Colonic mucosa (tissue), 4 donors: ENCODE measurements at regions not wholly inside any gene's neighbourhood (a gene's known extent, or its start where the extent isn't known, plus 50 kb on each side); places are given as distances from the start of the nearest gene placed in this dataset.

Source experiments
- DNase-seq: peaks from one replicate; pipeline ENCODE4 v3.0.0-alpha.2; 2020
- H3K27ac ChIP-seq: fragments of 200-600 bp; one replicate; pipeline ENCODE4 v1.8.0; 2021
- H3K27me3 ChIP-seq: fragments of 200-600 bp; one replicate; pipeline ENCODE4 v1.8.0; 2021
- H3K36me3 ChIP-seq: fragments of 200-600 bp; one replicate; pipeline ENCODE4 v1.8.0; 2021
- H3K4me1 ChIP-seq: fragments of 200-600 bp; one replicate; pipeline ENCODE4 v1.8.0; 2021; ENCODE audit warnings: mild to moderate bottlenecking
- H3K4me3 ChIP-seq: fragments of 200-600 bp; one replicate; pipeline ENCODE4 v1.8.0; 2021
- H3K9ac ChIP-seq, 2 donors: one replicate each; pipeline ENCODE4 v1.7.0; 2013; ENCODE audit warnings: control low read depth in 2 of 2, low read depth in 2 of 2, low read length in 2 of 2
- H3K9me3 ChIP-seq: fragments of 200-600 bp; one replicate; pipeline ENCODE4 v1.8.0; 2021
- CTCF ChIP-seq: fragments of 200-600 bp; IDR thresholded peaks from one replicate; pipeline ENCODE4 v1.8.0; 2022; ENCODE audit warnings: antibody characterized with exemption, mild to moderate bottlenecking
- intact Hi-C: fragments of 100-400 bp; cut with DNase I; formaldehyde crosslinking; loops from one replicate; pipeline ENCODE4 v1.14.1; 2022
- donor health status: healthy.
- donor health status: DM: no; HTN: no; CAD: no.
- donor health status: DM: no; HTN: no; CAD: no.

GRCh38 chr10:61091531-61091930 is 147.5 kb upstream of the RHOBTB1 start:
- H3K9ac ChIP-seq = no peak overlapping the region
- intact Hi-C loops = no loop called here
- H3K36me3 ChIP-seq = no peaks in the 10 kb centered on the region
- TF ChIP-seq CTCF = no peak
- H3K27me3 ChIP-seq = no peaks in the 10 kb centered on the region
- H3K27ac ChIP-seq = no peak overlapping the region
- H3K4me3 ChIP-seq = no peak overlapping the region
- no peaks in the 10 kb centered on the region for H3K4me1 ChIP-seq
- no peak for DNase-seq
- no peaks in the 10 kb centered on the region for H3K9me3 ChIP-seq

GRCh38 chr10:61089251-61089650 is 145.3 kb upstream of the RHOBTB1 start:
- Histone ChIP-seq H3K4me3 (no peak overlapping the region), H3K9me3 (no peaks in the 10 kb centered on the region), H3K27ac (no peak overlapping the region), H3K4me1 (no peaks in the 10 kb centered on the region), H3K27me3 (no peaks in the 10 kb centered on the region), H3K9ac (no peak overlapping the region), H3K36me3 (no peaks in the 10 kb centered on the region)
- DNase-seq = no peak
- TF ChIP-seq CTCF = no peak
- intact Hi-C loops = no loop called here

- intact Hi-C loops = no loop called here
These were observed 140.5 kb upstream of the RHOBTB1 start for GRCh38 chr10:61084493-61084892.

GRCh38 chr10:61081301-61081700 is 137.3 kb upstream of the RHOBTB1 start:
- Histone ChIP-seq H3K4me3 (no peak overlapping the region), H3K36me3 (no peaks in the 10 kb centered on the region), H3K27ac (no peak overlapping the region), H3K9me3 (no peaks in the 10 kb centered on the region), H3K9ac (no peak overlapping the region), H3K27me3 (no peaks in the 10 kb centered on the region), H3K4me1 (no peaks in the 10 kb centered on the region)
- TF ChIP-seq CTCF = no peak
- intact Hi-C loops = no loop called here
- DNase-seq = no peak

More at GRCh38 chr10:61084493-61084892, 140.5 kb upstream of the RHOBTB1 start:
- no peaks in the 10 kb centered on the region for H3K9me3 ChIP-seq
- no peak for DNase-seq
- H3K9ac ChIP-seq = no peak overlapping the region
- H3K4me3 ChIP-seq = no peak overlapping the region
- H3K4me1 ChIP-seq = no peaks in the 10 kb centered on the region
- TF ChIP-seq CTCF = no peak
- no peaks in the 10 kb centered on the region for H3K36me3 ChIP-seq
- H3K27me3 ChIP-seq = no peaks in the 10 kb centered on the region
- H3K27ac ChIP-seq = no peak overlapping the region

GRCh38 chr10:61078542-61079275 is 134.7 kb upstream of the RHOBTB1 start:
- Histone ChIP-seq H3K4me3 (no peak overlapping the region), H3K9ac (no peak overlapping the region), H3K27me3 (no peaks in the 10 kb centered on the region), H3K9me3 (no peaks in the 10 kb centered on the region), H3K36me3 (no peaks in the 10 kb centered on the region), H3K4me1 (no peaks in the 10 kb centered on the region), H3K27ac (no peak overlapping the region)
- intact Hi-C loops = no loop called here
- DNase-seq = no peak
- no peak for TF ChIP-seq CTCF
